DMS 273 (cell line): ENCODE measurements at regions not wholly inside any gene's neighbourhood (a gene's known extent, or its start where the extent isn't known, plus 50 kb on each side); places are given as distances from the start of the nearest gene placed in this dataset.
A peak's percentile ranks its signal among the peaks of the same experiment; 100 is the strongest.

Experiments used
- DNase-seq: peaks from one replicate; lab custom pipeline; 2025; ENCODE audit not compliant: unreplicated experiment; lab: John Stamatoyannopoulos, UW

DNA sequence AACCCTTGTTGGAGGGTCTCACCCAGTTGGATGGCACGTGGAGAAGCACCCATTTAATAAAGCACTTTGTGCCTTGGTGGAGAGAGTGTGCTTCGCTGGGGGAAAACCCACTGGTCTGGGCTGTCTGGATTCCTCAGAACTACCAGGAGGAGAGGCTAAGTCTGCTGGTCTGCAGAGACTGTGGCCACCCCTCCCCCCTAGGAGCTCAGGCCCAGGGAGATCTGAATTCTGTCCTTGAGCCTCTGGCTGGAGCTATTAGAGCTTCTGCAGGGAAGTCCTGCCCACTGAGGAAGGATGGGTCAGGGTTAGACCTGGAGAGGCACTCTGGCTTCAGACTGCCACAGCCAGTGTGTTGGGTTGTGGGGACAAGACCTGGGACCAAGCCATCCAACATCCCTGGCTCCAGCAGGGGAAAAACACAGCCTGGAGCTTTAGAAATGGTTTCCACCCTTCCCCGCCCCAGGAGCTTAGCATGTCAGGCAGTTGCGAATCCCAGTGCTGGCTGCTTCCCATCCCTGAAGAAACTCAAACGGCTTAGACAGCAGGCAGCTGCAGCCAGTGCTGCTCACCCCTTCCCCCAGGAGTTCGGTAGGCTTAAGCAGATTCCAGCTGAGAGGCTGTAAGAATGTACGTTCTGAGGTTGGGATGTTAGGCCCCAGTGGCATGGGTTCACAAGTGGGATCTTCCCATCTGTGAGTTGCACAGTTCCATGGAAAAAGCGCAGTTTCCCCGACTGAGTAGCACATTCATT is 288.3 kb downstream of the TGFB2 start:
- no peak for DNase-seq

DNA sequence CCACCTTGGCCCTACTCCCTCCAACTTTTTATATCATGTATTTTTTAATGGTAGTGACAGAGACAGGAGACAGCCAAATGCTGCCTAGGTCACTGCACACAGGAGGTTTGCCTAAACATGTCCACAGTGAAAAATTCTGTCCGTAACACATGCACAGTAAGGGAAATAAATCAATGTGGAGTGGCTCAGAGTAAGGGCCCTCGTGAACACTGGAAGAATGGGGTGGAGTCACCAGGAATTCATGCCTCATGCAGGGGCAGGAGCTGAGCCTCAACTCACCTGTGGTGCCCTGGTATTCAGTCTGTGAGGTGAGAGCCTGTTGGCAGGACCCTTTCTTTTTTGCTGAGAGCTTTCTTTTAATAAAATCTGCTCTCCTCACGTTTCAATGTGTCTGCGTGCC is 289.1 kb downstream of the TGFB2 start:
- DNase-seq, result no peak

DNA sequence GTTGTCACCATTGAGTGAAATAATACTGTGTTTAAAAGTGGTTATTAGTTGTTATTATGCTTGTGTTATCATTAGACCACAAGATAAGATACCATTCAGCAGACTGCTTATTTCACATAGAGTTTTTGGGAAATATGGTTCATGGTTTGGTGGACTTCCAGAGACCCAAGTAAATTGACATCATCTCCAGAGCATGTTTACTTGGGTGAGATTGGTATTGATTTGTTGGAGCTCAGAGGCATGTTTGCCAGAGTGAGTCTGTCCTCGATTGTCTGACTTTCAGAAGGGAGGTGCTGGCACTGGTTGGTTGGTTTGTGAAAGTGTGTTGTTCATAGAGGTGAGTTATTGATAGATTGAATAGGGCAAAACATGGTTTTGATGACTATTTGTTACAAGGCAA is 291.4 kb downstream of the TGFB2 start:
- no peak for DNase-seq

DNA sequence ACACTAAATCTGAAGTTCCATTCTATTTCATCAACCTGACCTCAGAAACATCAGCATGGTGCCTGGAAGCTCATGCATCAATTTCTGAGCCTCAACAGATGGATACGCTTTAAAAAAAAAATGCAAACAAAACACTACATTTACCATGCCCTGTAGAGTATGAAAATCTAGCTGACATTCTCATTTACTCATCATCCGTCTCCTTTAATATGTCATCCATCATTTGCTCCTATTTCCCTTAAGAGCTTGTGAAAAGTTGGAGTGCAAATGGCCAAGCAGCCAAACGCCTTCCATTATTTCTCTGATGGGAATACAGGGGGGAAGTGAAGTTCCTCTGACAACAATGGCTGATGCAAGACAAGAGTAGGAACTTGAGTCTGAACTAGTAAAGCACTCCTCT is 295.0 kb downstream of the TGFB2 start:
- DNase-seq, result no peak

DNA sequence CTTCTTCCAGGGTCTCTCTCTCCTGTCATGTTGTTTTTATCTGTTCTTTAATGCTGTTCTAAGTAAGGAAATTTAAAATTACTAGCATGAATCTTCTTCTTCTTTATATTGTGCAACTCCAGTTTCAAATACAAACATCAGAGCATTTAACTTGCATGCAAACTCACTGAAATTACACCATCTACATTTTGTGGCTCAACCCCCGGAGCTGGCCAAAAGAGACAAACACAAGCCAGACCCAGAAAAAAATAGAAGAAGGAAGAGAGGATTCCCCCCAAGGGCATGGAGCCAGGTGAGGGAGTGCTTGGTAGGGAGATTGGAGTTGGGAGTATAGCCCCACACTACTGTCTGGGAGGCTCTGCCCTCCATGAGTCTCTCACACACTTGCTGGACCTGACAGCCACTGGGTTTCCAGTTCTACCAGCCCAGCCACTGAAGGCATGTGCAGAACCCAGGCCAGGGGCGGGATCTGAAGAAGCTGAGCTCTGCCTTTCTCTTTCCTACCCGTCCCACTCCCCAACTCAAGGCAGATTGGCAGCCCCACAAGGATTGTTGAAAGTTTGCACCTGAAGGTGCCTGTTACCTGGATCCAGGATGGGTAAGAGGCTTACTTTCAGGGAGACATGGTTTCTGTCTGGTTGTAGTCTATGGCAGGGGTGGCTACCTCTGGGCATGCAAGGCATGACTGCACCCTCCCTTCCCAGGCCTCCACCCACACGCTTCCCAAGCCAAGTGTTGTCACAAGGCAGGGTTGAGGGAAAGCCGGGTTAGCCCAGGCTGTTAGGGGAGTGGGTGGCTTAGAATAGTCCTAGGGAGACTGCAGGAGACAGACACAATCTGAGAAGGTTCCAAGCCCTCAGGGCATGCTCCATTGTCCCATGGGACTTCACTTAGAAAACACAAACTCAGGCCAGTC is 297.2 kb downstream of the TGFB2 start:
- DNase-seq, result no peak

DNA sequence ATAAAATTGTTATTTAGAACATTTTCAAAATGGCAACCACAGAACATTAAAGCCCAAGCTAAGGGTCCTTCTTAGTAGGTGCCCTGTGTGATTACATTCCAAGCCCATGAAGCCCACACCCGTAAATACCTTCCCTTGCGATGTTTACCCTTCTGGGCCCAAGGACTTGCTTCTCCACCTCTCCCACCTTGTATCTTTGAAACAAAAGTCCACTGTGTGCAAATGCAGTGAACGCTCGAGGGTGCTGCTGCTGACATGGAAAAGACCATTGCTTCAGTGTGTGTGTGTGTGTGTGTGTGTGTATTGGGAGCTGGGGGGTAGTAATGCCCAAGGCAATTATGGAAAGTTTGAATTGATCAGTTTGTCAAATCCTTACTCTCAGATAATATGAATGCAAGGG is 298.1 kb downstream of the TGFB2 start:
- DNase-seq, result no peak

DNA sequence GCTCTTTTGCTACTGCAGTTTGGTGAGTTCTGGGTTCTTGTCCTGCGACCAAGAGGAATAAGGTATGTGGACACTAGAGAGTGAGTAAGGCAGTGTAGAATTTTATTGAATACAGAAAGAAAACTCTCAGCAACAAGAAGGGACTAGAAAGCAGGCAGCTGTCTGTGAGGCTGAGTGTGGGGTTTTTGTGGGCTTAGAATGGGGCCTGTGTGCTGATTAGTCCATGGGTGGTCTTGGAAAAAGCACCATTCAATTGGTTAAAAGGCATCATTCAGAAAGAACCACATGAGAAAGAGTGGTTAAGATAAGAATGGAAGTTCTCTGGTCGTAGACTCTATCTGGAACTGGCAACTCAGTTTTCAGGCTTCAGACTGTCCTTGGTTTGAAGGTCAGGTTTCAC is 298.8 kb downstream of the TGFB2 start:
- DNase-seq, result no peak

DNA sequence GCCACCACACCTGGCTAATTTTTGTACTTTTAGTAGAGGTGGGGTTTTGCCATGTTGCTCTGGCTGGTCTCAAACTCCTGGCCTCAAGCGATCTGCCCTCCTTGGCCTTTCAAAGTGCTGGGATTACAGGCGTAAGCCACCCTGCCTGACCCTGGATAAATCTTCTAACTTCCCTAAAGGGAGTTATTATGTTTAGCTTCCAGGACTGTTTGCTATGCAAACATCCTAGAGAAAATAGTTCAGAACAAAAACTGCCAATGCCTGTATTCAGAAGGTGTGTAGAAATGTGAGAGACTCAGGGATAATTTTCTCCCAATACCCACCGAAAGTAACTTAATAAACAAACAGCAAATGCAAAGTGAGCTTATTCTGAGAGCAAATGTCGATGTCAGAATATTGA is 301.2 kb downstream of the TGFB2 start:
- DNase-seq, result no peak

DNA sequence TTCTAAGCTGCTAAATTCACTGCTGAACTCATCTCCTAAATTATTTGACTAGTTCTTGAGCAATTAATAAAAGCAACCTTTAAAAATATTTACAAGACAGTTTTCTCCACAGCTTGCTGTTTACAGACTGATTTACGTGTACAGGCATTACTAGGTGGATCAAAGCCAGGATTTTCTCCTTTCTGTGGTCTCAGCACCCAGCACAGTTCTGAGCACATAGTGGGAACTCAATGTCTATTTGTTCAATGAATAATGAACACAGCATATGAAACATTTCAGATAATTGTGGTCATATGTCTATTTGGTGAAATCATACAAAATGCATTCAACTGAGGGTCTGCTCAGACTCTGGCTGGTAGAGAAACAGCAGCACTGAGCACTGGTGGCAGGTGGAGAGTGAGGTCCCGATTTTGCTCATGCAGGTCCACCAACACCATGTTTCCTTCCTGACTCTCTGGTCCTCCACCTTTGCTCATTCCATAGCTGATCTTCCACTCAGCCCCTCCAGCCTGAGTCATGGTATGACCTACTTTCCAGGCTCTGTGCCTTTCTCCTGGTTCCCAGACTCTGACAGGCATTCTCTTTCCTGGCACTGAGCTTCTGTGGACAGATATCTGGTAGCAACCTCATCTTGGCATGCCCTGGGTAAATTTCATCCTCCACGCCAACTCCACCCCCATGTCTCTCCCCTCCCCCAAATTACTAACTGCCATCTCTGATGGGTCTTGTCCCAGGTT is 311.3 kb downstream of the TGFB2 start:
- no peak for DNase-seq

DNA sequence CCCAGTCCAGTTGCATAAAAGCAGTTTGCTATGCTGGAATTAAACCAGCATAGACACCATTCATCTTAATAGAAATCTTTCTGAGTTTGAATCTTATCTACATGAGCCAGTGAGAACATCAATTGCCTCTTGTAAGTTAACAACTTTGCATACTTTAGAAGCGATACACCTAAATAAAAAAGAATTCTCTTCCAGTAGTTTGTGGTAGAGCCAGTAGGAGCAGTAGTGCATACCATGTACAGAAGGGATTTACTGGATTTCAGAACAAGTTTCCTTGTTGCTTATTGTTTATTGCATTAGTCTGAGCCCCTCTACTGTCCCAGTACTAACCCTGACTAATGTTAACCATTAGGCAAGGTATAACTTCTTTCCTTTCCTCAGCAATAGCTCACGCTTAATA is 313.1 kb downstream of the TGFB2 start:
- DNase-seq, result no peak

DNA sequence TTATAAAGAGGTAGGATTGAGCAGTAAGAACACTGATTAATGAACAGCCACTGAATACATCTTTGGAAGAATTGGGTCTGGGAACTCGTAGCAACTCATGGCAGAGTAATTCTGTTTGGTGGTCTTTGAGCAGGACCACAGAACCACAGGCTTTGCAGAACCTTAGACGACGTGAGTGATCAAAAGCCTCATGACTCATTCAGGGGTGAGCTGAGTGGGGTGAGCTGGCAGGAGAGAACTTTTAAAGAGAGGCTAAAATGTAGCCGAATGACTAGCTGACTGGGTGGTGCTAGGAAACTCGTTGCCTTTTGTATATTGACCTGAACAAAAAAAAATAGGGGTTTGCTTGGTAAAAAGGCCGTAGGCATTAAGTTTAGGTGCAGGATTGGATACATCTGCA is 313.8 kb downstream of the TGFB2 start:
- DNase-seq, result no peak

DNA sequence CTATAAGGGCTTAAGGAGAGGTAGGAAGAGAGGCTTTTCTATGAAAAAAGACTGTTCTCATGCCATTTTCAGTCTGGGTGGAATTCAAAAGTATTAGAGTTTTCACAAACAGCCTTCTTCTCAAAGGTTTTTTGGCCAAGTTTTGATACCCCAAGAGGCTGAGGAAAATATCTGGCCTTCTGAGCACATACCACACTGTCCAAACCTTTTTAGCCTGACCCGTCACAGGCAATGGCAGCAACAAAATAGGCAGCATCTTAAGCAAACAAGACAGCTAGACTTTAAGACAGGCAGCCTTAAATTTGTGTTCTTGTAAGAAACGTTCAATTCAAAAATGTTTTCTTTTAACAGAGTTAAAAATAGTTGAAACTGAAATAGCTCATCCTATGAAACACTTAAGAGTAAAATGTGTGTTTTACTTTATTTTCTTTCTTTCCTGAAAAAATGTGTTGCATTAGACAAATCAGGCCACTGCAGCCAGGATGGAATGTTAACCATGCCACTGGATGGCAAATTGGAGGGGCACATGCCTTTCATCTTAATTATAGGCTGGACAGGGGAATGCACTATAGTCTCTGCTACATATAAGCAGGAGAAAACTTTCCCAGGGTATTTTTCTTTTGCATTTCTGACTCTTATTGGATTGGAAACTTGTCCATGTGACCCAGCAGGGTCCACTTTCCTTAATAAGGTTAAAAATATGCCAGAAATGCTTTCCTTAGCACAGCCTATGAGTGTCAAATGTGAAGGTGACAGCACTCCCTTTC is 315.0 kb downstream of the TGFB2 start:
- DNase-seq, result no peak

DNA sequence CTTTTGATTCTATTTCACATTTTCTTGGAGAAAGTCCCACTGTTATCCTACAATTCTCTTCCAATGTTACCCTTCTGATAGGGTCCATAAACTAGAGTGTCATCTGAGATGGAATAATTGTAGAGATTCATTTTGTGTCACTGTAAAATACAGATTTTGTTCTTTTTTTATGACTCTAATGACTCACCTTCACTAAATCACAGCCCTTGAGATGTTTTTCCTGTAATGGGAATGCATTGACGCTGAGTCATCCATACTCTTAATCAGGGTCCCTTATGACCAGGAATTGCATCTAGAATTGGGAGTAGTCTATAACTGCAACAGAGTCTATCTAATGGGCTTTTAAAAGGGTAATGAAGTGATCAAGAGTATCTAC is 315.5 kb downstream of the TGFB2 start:
- no peak for DNase-seq

DNA sequence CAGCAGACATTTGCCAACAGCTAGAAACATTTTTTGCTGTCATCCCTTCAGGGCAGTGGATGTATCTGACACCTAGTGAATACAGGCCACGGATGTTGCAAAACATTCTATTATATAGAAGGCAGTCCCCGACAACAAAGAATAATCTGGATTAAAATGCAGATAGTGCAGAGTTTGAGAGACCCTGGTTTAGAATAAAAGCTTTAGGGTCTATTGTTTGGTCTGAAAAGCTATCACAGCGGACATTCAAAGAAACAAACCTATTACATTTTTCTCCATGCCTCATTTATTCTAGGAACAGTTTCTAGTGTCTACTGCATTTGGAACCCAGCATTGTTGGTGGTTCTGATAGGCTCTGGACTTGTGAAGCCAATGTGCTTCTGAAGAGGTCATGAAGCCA is 316.3 kb downstream of the TGFB2 start:
- DNase-seq, result no peak

DNA sequence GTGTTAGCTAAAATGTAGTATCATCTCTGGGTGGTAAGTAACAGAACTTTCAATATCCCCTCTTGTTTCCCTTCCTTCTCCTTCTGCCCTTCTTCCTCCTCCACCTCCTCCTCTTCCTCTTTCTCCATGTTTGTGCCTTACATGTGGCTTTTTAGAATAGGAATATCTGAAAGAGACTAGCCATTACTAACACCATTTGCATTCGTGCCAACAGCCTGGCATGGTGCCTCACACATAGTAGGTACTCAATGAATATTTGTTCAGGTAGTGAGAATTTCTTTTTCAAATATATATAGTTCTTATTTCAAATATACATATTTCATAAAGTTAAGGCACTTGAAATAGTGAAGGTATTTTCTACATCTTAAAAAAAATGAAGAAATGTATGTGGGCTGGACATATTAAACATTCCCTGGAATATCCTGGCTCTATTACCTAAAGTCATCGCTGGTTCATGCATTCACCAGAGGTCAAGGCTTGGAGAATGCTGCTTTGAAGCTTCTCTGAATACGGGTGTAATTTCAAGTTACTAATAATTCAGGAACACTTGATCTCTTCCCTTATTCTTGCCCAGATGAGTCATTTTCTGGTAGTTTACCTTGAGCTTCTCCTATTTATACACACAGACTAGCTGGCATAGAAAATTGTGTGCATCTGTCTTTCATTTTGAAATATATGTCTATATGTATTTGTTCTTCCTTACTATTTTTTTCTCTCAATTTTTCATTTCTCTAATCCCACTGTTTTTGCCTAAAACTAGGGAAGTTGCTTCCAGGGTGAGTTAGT is 319.4 kb downstream of the TGFB2 start:
- DNase-seq, result peak; percentile 26

DNA sequence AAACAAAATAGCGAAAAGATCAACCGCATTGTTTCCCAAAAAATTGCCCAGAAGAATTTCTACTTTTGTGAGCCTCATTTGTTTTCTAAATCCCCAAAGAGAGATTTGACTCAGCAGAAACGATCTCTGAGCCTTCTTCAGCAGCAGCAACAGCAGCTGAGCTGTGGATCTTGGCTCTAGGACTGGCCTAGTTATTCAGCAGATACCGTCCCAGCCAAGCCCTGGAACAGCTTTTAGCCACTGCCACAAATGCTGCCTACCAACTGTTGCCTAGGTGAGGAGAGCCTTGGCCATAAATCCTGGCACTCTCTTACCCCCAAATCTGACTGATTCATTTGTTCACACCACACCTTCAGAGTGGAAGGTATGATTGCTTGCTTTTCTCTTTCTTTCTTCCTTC is 320.1 kb downstream of the TGFB2 start:
- DNase-seq, result peak; percentile 90

DNA sequence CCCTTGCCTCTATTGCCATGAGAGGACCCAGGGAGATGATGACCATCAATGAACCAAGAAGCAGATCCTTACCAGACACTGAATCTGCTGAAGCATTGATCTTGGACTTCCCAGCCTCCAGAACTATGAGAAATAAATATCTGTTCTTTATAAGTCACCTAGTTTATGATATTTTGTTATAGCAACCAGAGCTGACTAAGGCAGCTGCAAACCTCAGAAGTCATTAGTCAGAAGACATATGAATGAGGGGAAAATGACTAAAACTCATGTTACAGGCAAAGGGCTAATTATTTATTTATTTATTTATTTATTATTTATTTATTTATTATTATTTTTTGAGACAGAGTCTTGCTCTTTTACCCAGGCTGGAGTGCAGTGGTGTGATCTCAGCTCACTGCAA is 321.1 kb downstream of the TGFB2 start:
- DNase-seq, result no peak

DNA sequence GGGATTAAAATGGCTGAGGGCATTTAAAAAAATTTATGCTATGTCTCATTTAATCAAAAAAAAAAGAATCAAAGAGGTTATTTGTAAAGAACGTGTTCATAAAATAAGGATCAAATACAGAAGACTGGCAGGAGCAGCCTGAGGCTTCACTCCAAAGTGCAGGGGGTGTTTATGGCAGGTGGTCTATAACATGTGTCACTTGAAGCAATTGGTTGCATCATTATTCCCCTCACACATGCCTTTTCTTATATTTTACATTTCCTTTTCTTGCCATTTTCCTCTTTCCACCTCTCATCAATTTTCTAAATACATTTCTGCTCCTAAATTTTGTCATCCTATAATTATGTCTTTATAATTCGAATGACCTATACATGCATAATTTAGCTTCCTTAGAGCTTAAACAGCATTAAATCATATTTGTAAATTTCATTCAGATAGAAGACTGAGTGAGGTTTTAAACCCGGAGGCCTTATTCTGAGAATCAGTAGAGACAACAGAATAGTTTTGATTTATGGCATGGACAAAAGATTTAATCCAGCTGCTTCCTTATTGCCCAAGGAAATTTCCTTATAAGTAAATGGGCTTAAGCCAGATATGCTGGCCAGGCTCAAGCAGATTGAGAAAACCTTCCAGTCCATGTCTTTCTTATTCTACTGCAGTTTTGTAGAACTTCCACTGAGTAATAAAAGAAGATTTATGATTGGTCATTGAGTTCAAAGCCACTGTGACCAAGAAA is 322.8 kb downstream of the TGFB2 start:
- peak; percentile 12 for DNase-seq

DNA sequence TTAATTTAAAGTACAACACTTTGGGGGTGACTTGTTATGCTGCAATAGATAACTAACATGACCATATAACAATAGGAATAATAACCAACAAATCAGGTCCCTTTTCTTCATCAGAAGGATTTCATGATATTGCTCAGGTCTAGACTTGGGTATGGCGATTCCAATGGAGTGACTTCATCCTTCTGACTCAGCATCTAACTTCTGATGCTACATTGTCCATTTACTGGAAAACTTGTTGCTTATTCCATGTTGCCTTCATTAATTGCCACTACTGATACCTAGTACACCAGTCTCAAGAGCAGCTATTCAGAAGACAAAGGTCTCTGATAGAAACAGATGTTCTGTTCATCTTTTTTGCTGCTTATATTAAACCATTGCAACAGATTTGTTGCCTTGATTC is 324.3 kb downstream of the TGFB2 start:
- no peak for DNase-seq

DNA sequence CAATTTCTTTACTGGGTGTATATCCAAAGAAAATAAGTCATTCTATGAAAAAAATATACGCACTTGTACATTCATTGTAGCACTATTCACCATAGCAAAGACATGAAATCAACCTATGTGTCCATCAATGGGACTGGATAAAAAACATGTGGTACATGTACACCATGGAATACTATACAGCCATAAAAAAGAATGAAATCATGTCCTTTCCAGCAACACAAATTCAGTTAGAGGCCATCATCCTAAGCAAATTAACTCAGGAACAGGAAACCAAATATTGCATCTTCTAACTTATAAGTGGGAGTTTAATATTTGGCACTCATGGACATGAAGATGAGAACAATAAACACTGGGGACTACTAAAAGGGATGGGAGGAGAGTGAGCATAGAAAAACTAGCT is 325.7 kb downstream of the TGFB2 start:
- no peak for DNase-seq
